ENCODE measurements at regions not wholly inside any gene's neighbourhood (a gene's known extent, or its start where the extent isn't known, plus 50 kb on each side); places are given as distances from the start of the nearest gene placed in this dataset.

DNA sequence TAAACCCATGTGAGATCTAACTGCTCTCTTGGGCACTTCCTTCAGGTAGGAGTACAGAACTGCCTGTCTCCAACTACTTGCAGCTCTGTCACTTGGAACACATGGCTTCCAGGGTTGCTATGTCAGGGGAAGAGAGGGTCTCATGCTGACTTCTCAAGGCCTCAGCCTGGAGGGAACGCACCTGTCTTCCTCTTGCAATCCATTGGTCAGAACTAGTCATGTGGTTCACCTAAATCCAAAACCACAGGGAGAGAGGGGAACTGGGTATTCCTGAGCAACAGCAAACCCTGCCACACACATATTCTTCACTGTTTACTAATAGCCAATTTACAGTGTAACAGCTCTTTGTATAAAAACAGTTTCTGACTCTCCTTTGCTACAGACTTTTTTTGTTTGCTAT is 206.1 kb downstream of the KCNJ2 start:
- TF ChIP-seq, protein P1, sequence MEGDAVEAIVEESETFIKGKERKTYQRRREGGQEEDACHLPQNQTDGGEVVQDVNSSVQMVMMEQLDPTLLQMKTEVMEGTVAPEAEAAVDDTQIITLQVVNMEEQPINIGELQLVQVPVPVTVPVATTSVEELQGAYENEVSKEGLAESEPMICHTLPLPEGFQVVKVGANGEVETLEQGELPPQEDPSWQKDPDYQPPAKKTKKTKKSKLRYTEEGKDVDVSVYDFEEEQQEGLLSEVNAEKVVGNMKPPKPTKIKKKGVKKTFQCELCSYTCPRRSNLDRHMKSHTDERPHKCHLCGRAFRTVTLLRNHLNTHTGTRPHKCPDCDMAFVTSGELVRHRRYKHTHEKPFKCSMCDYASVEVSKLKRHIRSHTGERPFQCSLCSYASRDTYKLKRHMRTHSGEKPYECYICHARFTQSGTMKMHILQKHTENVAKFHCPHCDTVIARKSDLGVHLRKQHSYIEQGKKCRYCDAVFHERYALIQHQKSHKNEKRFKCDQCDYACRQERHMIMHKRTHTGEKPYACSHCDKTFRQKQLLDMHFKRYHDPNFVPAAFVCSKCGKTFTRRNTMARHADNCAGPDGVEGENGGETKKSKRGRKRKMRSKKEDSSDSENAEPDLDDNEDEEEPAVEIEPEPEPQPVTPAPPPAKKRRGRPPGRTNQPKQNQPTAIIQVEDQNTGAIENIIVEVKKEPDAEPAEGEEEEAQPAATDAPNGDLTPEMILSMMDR (optimal IDR thresholded peaks at IDR 0.05 in 1 of 3, IDR thresholded peaks at IDR 0.05 in 1 of 3, conservative IDR thresholded peaks at IDR 0.05 in 1 of 3; ENCODE audit: extremely low read depth in 1 of 3, insufficient read depth in 2 of 3, low read length in 3 of 3), result no peak
- no peak for TF ChIP-seq EZH2 (IDR thresholded peaks at IDR 0.05; ENCODE audit: low read length)

Data from keratinocyte (primary cell).